Esophagus muscularis mucosa (tissue), 4 donors: ENCODE measurements at regions not wholly inside any gene's neighbourhood (a gene's known extent, or its start where the extent isn't known, plus 50 kb on each side); places are given as distances from the start of the nearest gene placed in this dataset.

Experiments used
- DNase-seq: peaks from one replicate; pipeline ENCODE4 v3.0.0-alpha.2; 2017; ENCODE audit errors: extremely low spot score
- H3K27ac ChIP-seq, 4 donors: fragments of 200-600 bp; sonication (generic); replicated peaks in 1 of 4; 1 replicate in 3 of 4; 2 replicates in 1 of 4; pipeline ENCODE4 v1.5.1; 2016 to 2019; ENCODE audit warnings: mild to moderate bottlenecking in 1 of 4
- H3K27me3 ChIP-seq, 4 donors: fragments of 200-600 bp; sonication (generic); one replicate each; pipeline versions ENCODE4 v1.5.1 to v1.6.0; 2016 to 2019
- H3K36me3 ChIP-seq, 4 donors: fragments of 200-600 bp; sonication (generic); one replicate each; pipeline ENCODE4 v1.5.1; 2016 to 2019
- H3K4me1 ChIP-seq, 4 donors: fragments of 200-600 bp; sonication (generic); one replicate each; pipeline ENCODE4 v1.5.1; 2016 to 2019
- H3K4me3 ChIP-seq, 4 donors: fragments of 200-600 bp; sonication (generic); 1 replicate in 2 of 4; 2 replicates in 2 of 4; pipeline ENCODE4 v1.5.1; 2016 to 2019; ENCODE audit warnings: mild to moderate bottlenecking in 4 of 4, moderate library complexity in 1 of 4
- H3K9me3 ChIP-seq, 4 donors: fragments of 200-600 bp; sonication (generic); 1 replicate in 3 of 4; 2 replicates in 1 of 4; pipeline ENCODE4 v1.5.1; 2016 to 2019
- EP300 ChIP-seq: sonication (generic); formaldehyde crosslinking; IDR thresholded peaks from one replicate; pipeline ENCODE4 v1.6.1; 2017; ENCODE audit warnings: antibody characterized with exemption
- POLR2A ChIP-seq: fragments of 450-650 bp; IDR thresholded peaks from one replicate; pipeline ENCODE4 v1.6.1; 2017; ENCODE audit warnings: antibody characterized with exemption, moderate library complexity, mild to moderate bottlenecking, low read depth
- POLR2AphosphoS5 ChIP-seq, 2 donors: sonication (generic); formaldehyde crosslinking; IDR thresholded peaks; one replicate each; pipeline ENCODE4 v1.6.1; 2017; ENCODE audit warnings: antibody characterized with exemption in 2 of 2
- WGBS: methylation state at CpG from one replicate; pipeline ENCODE4 v1.1.5; 2018; 5-methylcytosine and 5-hydroxymethylcytosine counted together
- intact Hi-C: fragments of 100-400 bp; cut with DNase I; formaldehyde crosslinking; loops from one replicate; pipeline ENCODE4 v1.15.1; 2023
- TF ChIP-seq, protein P1 (sequence below), 3 experiments: fragments of 200-600 bp in 2 of 3; fragments of 450-650 bp in 1 of 3; sonication (generic) in 2 of 3; IDR thresholded peaks; one replicate each; pipeline ENCODE4 v1.5.1; 2017 to 2019; ENCODE audit warnings: antibody characterized with exemption in 3 of 3, mild to moderate bottlenecking in 2 of 3, moderate library complexity in 1 of 3

DNA sequence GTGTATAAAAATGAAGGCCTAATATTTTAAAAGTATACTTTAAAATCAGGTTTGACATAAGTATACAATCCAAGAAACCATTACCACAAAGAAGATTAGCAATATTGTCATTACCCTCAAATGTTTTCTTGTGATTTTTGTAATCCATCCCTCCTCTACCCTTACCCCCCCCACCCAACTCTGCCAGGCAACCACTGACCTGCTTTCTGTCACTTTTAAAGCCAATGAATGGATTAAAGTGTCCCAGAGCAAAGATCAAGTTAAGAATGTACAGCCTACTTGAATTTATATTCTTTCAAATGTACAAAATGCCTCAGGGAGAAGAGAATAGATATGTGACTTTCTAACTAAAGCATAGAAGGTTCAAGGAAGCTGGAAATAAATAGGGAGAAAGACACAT lies 1038.8 kb upstream of the GBE1 start:
- no peak overlapping the region for H3K4me3 ChIP-seq
- no peak overlapping the region for H3K27ac ChIP-seq
- no peaks in the 10 kb centered on the region for H3K4me1 ChIP-seq
- no peak for TF ChIP-seq POLR2A
- no peak for TF ChIP-seq EP300
- TF ChIP-seq, protein P1, sequence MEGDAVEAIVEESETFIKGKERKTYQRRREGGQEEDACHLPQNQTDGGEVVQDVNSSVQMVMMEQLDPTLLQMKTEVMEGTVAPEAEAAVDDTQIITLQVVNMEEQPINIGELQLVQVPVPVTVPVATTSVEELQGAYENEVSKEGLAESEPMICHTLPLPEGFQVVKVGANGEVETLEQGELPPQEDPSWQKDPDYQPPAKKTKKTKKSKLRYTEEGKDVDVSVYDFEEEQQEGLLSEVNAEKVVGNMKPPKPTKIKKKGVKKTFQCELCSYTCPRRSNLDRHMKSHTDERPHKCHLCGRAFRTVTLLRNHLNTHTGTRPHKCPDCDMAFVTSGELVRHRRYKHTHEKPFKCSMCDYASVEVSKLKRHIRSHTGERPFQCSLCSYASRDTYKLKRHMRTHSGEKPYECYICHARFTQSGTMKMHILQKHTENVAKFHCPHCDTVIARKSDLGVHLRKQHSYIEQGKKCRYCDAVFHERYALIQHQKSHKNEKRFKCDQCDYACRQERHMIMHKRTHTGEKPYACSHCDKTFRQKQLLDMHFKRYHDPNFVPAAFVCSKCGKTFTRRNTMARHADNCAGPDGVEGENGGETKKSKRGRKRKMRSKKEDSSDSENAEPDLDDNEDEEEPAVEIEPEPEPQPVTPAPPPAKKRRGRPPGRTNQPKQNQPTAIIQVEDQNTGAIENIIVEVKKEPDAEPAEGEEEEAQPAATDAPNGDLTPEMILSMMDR (IDR thresholded peaks at IDR 0.05): no peak
- no peak for TF ChIP-seq POLR2AphosphoS5 (IDR thresholded peaks at IDR 0.05)
- no peaks in the 10 kb centered on the region for H3K9me3 ChIP-seq
- H3K27me3 ChIP-seq: no peaks in the 10 kb centered on the region
- intact Hi-C loops: no loop called here
- no peaks in the 10 kb centered on the region for H3K36me3 ChIP-seq
- DNase-seq: no peak

DNA sequence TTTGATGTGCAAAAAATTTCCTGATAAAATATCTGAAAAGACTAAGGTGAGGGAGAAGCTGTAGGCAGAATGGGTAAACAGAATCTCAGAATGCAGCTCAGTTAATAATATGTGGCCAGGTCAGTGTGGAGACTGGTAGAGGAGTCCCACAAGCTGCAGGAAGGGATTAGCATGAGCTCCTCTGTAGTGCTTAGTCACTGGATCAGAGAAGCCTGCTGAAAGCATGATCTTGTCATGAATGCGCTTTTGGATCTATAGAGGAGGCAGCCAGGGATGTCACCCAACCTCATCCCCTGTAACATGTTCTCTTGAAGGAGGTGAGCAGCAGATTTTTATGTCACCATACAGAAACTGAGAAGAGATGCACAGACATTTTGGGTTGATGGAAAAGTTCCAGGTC lies 1035.3 kb upstream of the GBE1 start:
- Histone ChIP-seq H3K4me3 (no peak overlapping the region), H3K27me3 (no peaks in the 10 kb centered on the region), H3K9me3 (no peaks in the 10 kb centered on the region), H3K36me3 (no peaks in the 10 kb centered on the region), H3K4me1 (no peaks in the 10 kb centered on the region), H3K27ac (no peak overlapping the region)
- no peak for TF ChIP-seq POLR2AphosphoS5 (IDR thresholded peaks at IDR 0.05)
- no peak for TF ChIP-seq EP300
- TF ChIP-seq POLR2A: no peak
- TF ChIP-seq, protein P1 (IDR thresholded peaks at IDR 0.05): no peak
- intact Hi-C loops: no loop called here
- 78% methylated on average over 1 of the region's 1 CpG for whole genome bisulfite sequencing
- no peak for DNase-seq

DNA sequence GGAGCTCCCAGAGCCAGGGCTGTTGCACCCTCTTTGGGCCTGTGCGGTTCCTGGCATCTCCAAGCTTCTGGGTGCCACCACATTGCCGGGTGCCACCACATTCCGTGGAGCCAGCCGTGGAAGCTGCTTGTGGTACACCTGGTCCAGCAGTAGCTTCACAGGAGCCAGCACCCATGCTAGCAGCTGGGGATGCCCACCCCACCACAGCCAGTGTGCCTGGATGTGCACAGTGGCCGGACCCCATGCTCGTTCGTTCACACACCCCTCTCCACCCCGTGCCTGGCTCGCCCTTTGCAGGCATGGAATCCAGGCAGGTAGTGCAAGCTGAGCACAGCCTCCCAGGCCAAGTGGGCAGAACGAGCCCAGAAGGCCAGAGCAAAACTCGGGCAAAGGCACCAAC lies 1029.8 kb upstream of the GBE1 start:
- Histone ChIP-seq H3K36me3 (no peaks in the 10 kb centered on the region), H3K27ac (no peak overlapping the region), H3K27me3 (no peaks in the 10 kb centered on the region), H3K4me3 (no peak overlapping the region), H3K9me3 (no peaks in the 10 kb centered on the region), H3K4me1 (no peaks in the 10 kb centered on the region)
- 86% methylated on average over 11 of the region's 11 CpGs for WGBS
- TF ChIP-seq, protein P1 (IDR thresholded peaks at IDR 0.05): no peak
- TF ChIP-seq POLR2A (no peak), POLR2AphosphoS5 (IDR thresholded peaks at IDR 0.05) (no peak), EP300 (no peak)
- no peak for DNase-seq
- intact Hi-C loops: no loop called here

DNA sequence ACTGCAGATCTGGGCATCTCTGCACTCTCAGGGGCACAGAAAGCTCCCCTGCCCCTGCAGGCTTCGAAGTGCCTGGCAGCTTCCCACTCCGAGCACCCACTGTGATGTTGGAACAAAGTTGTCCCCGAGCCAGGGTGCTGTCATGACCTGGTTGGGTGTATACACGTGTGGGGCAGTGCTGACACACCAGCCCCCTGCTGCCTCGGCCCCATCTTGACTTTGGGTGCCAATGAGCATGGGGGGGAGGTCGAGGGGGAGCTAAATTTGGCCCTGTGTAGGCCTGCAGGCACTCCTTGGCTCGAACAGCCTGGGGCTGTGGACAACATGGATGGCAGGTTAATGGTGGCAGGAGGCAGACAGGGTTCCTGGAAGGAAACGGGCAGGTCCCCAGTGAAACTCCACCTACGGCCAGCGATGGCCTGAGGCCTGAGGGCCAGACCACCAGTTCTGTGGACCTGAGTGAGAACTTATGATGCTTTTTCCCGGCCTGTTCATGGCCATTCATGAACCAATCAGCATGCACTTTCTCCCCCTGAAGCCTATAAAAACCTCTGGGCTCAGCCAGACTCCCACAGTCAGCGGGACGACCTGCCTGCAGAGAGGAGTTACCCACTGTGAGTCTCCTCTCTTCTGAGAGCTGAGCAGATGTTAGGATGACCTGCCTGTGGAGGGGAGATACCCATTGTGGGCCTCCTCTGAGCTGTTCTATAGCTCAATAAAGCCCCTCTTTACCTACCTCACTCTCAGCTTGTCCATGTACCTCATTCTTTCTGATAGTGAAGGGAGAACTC lies 1029.1 kb upstream of the GBE1 start:
- 100% methylated on average over 2 of the region's 13 CpGs for WGBS
- Histone ChIP-seq H3K9me3 (no peaks in the 10 kb centered on the region), H3K4me1 (no peaks in the 10 kb centered on the region), H3K27me3 (no peaks in the 10 kb centered on the region), H3K27ac (no peak overlapping the region), H3K36me3 (no peaks in the 10 kb centered on the region), H3K4me3 (no peak overlapping the region)
- DNase-seq: no peak
- TF ChIP-seq EP300: no peak
- no peak for TF ChIP-seq POLR2AphosphoS5 (IDR thresholded peaks at IDR 0.05)
- TF ChIP-seq POLR2A: no peak
- TF ChIP-seq, protein P1 (IDR thresholded peaks at IDR 0.05): no peak
- intact Hi-C loops: no loop called here

DNA sequence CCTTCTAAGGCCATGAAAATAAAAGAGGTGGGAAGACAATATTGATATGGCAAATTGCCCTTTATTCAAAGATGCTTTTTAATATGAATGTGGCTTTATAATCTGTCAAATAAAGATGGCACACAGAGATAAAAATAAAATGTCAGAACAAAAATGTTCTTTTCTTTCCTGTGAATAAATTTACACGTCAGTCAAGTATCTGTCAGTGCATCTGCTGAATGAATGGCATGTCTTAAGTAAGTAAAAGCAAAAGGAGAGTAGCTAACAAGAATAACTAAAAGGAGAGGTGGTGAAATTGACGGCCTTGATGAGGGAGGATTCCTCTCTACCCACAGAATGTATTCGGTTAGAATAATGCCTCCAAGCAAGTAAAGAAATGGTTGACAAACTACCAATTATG lies 1021.7 kb upstream of the GBE1 start:
- no peak for DNase-seq
- TF ChIP-seq POLR2AphosphoS5 (IDR thresholded peaks at IDR 0.05) (no peak), POLR2A (no peak), EP300 (no peak)
- TF ChIP-seq, protein P1 (IDR thresholded peaks at IDR 0.05): no peak
- 84% methylated on average over 3 of the region's 3 CpGs for WGBS
- intact Hi-C loops: no loop called here
- Histone ChIP-seq H3K4me3 (no peak overlapping the region), H3K4me1 (no peaks in the 10 kb centered on the region), H3K27ac (no peak overlapping the region), H3K9me3 (no peaks in the 10 kb centered on the region), H3K36me3 (no peaks in the 10 kb centered on the region), H3K27me3 (no peaks in the 10 kb centered on the region)
